ENCODE measurements at regions not wholly inside any gene's neighbourhood (a gene's known extent, or its start where the extent isn't known, plus 50 kb on each side); places are given as distances from the start of the nearest gene placed in this dataset.

GRCh38 chr15:47184908-47185801, 532.1 kb upstream of the SEMA6D start:
- peak; percentile 28 for DNase-seq

DNA sequence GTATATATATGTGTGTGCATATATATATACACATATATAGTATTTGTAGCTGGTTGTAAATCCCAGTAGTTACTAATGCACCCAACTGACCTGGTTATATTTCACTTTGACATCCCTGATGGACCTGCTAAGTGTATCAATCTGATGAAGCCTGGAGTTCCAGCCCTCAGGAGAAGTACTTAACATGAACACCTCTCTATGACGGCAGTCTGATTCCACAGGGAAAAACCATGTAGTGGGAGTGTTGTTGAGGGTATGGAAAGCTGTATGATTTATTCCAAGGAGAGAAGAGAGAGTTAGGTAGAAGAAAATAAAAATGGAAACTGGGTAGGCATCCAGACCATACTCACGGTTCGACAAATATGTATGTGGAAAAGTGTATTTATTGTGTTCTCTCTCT, 531.2 kb upstream of the SEMA6D start:
- no peak for DNase-seq

GRCh38 chr15:47188758-47189507, 528.4 kb upstream of the SEMA6D start:
- DNase-seq: no peak

DNA sequence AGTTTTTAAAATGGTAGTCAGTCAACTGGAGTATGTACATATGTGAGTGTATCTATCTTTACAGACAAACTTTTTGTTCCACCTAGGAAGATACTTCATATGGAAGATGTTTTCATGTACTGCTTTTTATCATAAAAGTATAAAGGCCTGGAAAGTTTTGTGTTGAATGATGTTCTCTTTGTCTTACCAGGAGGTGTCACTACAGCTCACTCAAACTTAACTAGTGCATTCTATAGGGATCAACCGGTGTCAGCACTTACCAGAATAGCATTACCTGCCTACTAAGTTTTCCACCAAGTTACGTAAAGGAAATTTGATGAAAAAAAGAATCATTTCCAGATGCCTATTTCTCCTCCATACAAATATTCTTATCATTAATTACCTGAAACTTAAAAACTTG, 522.6 kb upstream of the SEMA6D start:
- DNase-seq: no peak

DNA sequence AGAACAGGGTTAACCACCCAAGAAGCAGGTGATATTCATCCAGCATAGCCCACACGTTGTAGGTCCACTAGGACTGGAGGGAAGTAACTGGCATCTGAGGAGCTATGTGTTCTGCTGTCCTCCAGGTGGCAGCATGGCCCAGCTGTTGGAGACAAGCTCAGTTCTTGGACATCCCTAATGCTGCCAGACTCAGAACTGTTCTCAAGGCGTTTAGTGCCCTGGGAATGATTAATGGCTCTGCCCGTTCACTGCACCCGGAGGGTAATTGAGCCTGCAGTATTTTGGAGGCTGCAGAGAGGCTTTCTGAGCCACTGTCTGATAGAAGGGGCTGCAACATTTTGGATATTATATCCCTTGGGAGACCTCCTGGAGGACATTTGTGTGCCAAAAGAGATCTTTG, 521.3 kb upstream of the SEMA6D start:
- peak; percentile 76 for DNase-seq

DNA sequence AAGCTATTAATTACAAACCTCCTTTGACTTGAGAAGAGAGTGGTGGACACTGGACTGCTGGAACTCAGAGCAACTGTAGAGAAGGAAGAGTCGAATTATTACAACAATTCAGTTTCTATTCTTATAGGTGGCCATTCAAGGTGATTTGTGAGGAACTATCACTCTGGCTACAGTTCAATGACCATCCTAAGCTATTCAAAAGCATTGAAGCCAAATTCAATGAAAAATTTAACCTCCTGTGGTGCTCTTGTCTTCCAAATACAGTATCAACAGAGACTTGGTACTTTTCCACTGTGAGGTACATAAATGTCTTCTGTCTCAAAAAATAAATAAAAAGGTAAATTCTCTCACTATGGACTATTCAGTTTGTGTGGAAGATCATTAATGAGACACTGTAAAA, 513.3 kb upstream of the SEMA6D start:
- DNase-seq: no peak

DNA sequence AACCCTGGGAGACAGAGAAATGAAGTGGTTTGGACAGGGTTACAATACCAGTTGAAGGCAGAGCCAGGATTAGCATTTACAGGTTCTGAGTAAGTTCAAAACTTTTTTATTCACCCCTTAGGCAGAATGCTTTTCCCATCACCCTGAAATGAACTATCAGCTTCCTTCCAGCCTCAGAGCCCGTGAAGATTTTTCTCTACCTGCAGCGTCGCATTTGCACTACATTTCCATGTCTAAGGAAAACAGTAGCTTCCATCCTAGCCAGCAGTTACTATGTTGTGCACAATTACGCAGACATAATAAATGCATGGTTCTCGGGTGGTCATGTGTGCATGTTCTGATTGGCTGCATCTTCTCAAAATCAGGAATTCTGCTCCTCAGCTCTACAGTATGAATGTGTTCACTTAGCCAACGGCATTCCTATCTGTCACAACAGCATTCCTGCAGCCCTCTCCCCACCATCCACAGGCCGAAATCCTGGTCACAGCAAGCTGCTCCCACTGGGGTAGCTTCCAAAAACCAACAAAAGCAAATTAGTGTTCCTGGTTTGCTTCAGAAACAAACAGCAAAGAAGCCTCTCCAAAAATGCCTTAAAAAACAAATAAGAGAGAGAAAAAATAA, 510.8 kb upstream of the SEMA6D start:
- no peak for DNase-seq

DNA sequence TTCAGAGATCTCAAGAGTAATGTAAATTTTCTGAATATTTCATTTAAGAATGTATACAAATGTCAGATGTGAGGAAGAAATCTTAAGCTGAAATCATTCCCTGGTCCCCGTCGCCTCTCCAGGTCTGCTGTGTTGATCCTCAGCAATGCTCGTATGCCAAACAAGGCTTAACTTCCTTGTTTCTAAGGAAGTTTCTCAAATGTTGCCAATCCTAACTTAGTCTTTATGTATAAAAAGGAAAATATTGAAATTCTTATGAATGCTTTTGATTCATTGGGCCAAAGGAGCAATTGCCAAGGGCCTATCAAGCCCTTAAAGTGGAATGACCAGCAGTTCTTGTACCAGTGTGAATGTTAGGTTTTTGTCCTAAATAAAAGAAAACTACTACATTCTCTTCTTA, 507.7 kb upstream of the SEMA6D start:
- DNase-seq: no peak

GRCh38 chr15:47212222-47213010, 504.9 kb upstream of the SEMA6D start:
- DNase-seq: no peak

DNA sequence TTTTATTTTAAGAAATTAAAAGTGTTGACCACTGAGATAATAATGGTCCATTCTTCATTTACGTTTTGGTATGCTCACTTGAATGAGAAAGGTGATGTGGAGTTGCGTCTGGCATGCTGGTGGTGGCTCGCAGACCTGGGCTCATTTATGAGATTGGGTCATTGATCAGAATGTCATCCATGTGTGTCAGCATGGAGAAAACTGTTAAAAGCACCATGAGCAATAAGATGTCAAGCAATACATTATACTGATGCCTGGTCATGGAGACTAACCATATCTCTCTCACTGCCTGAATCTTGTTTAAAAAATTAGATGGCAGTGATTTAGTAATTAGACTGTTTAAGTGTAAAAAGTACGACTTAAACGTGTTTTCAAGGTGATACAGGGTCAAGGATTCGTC, 503.4 kb upstream of the SEMA6D start:
- DNase-seq: no peak

GRCh38 chr15:47218295-47218694, 499.0 kb upstream of the SEMA6D start:
- peak; percentile 48 for DNase-seq

DNA sequence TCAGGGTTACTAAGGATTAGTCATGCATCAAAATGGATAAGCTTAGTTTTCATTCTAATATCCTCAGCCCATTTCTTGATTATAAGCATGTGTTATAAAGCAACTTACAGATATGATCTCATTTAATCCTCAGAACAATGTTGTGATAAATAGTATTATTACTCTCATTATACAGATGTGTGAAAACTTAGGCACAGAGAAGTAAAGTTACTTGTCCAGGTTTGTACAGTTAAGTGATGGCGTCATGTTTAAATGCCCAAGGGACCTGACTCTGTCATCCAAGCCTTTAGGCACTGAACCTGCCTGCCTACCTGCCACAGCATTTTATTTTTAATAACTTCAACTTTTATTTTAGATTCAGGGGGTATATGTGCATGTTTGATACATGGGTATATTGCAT, 472.9 kb upstream of the SEMA6D start:
- DNase-seq: no peak

DNA sequence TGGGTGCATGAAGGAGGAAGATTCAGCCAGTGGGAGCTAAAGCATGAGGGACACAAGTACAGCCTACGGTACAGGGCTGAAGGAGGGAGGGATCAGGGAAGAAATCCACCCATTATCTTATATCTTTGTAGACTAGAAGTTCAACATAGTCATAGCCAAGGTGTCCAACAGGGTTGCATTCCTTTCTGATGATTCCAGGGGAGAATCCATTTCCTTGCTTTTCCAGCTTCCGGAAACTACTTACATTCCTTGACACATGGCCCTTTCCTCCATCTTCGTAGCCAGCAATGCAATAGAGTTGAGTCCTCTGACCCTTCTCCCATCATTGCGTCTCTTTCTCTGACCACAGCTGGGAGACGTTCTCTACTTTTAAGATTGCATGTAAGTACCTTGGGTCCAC, 471.0 kb upstream of the SEMA6D start:
- no peak for DNase-seq

DNA sequence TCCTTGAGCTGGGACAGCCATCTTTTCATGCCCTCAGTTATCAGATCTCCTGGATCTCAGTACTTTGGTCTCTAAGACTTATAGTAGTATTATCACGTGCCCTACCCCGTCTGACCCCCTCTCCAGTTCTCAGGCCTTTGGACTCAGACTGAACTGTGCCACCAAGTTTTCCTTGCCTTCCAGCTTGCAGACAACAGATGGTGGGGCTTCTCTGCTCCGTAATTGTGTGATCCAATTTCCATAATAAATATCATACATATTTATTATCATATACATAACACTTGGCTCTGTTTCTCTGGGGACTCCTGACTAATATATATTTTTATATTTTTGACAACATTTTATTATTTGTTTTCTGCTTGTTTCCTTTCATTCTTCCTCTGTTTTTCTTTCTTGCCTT, 458.8 kb upstream of the SEMA6D start:
- no peak for DNase-seq

DNA sequence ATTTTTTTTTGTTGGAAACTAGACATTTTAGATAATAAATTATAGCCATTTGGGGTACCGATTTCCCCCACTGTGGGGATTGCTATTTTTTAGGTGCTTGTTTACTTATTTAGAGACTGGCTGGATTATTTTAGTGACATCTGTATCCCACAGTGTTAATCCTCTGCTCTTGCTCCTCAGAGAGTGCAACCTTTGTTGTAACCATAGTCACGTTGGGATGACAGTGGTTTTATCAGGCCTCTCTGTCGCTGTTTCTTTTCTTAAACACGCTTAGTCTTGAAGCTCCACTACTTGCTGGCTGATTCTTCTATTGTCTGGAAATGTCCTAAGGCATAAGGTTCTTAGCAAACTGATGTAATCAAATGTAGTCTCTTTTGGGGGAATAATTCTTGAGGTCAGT, 451.6 kb upstream of the SEMA6D start:
- DNase-seq: no peak

- no peak for DNase-seq
Observed at GRCh38 chr15:47266566-47266965, 450.7 kb upstream of the SEMA6D start.

DNA sequence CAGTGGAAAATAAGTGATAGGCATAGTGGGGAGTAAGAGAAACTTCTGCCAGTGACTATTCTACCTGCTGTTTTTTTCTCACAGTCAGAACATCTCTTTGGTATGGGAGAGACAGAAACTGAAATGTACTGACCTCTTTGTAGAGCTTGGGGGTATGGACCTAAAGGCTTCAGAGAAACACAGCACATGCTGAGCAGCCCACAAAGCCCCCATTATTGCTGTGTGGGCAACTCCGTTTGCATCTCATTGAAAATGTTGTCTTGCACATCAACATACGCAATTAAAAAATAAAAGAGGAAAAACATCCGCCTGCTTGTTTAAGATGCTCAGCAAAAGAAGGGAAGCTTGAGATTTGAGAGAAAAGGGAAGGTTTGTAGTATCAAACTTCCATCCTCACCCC, 443.4 kb upstream of the SEMA6D start:
- no peak for DNase-seq

- no peak for DNase-seq
Observed at GRCh38 chr15:47283246-47283645, 434.1 kb upstream of the SEMA6D start.

DNA sequence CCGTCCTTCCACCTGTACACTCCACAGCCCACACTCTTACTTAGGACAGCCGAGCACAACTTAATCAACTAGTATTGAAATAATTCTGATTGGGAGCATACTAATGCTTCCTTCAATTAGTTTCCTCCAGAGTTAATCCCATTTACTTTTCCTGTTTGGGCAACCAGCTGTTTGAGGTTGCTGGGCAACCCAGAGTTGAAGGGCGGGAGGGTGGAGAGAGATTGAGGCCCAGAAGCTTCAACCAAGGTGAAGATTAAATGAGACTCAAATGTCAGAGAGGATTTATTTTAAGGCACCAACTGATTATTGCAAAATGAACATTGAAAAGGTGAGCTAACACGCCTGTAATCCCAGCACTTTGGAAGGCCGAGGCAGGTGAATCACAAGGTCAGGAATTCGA, 428.5 kb upstream of the SEMA6D start:
- no peak for DNase-seq

DNA sequence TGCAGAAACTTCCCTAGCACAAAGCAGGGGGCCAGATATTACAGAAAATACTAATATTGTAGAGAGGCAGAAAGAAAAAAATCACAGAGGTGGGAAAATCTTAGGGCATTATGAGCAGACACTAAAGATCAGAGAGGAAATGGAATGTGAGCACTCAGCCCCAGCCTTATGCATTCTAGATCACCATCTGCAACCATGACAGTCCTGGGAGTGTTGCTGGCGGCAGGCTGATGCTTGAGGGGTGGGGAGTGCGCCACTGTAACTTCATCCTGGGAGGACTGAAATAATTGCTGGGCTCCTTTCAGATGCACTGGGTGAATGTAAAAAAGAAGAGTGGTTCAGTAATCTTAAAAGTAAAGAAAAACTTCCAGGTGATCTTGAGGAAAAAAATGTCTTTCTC, 427.6 kb upstream of the SEMA6D start:
- DNase-seq: no peak

DNA sequence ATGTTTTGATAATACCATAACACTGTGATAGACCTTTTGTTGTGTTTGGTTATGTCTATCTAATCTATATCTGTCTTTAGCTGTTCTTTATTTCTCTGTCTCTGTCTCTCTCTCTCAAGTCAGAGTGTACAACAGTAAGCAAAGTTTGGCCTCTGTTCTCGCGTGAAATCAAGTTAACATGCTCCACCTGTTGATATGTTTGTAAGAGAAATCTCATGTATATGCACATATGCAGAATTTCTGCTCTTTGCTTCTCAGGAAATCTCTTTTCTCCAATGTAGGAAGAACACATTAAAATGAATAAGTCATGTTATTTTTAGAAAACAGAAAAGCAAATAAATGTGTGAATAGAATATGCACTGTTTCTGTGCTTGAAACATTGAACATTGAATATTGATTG, 425.5 kb upstream of the SEMA6D start:
- DNase-seq: no peak

DNA sequence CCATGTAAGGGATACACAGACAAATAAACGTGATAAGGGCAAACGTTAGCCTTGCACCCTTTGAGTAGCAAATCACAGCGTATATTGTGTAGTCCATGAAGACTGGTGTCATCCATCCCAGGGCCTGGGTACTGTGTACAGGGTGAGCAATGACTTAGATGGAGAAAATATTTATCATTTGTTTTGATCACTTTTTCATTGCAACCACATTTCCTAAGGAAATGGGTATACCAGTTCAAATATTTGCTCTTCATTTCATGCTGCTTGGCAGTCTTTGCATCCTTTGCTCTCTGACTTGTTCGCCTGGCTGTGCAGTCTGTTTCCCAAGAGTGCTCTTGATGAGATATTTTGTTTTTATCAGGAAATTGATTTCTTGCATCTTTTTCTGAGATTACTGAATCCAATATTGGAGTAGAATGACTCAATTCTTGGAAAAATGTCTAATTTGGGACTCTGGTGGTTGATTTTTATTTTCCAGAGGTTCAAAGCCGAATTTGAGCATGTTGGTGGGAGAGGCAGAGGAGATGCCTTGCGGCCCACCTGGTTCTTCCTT, 424.6 kb upstream of the SEMA6D start:
- no peak for DNase-seq

Data from DMS79 (cell line).